ENCODE measurements at regions not wholly inside any gene's neighbourhood (a gene's known extent, or its start where the extent isn't known, plus 50 kb on each side); places are given as distances from the start of the nearest gene placed in this dataset.
"Not testable (repeated sequence)": the region's sequence is repeated elsewhere in the genome, so short reads cannot be mapped to it uniquely, and the experiment has no call there.

DNA sequence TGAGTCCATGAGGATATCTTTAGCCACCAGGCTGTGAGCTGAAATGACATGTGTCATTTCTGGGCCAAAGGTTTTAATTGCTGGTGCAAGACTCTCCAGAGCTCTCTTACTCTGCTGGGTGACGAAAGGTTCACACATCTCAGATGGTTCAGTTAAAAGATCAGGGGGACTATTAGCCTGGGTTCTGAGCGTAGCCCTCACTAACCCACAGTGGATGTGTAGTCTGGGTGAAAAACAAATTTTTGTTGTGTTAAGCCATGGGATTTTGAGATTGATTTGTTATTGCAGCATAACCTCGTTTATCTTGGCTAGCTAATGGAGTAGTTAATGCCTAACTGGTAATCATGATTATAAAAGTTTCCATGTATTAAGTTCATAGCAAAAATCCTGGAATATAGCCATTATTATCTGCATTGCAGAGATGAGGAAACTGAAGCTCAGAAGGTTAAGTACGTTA is 251.5 kb downstream of the RMST start:
- H2BK120ac ChIP-seq (ENCODE audit: low read depth, low read length), result peak overlapping the region; percentile 45
- H3K9ac ChIP-seq (ENCODE audit: low read length), result no peak overlapping the region
- peak overlapping the region; percentile 55 for H3K4ac ChIP-seq (ENCODE audit: low read depth, low read length)
- H3K79me1 ChIP-seq (ENCODE audit: low read length), result no peaks in the 10 kb centered on the region
- no peak overlapping the region for H3K23ac ChIP-seq (ENCODE audit: low read length)
- H3K79me2 ChIP-seq (ENCODE audit: control insufficient read depth, insufficient read depth, low read length), result no peaks in the 10 kb centered on the region
- peak overlapping the region; percentile 74 for H2BK15ac ChIP-seq (replicated peaks; ENCODE audit: low read depth)
- no peaks in the 10 kb centered on the region for H3K4me1 ChIP-seq (ENCODE audit: control insufficient read depth, low read depth, low read length)
- no peaks in the 10 kb centered on the region for H3K27me3 ChIP-seq (ENCODE audit: insufficient read depth, low read length, poor library complexity)
- H3K56ac ChIP-seq (ENCODE audit: low read length), result no peak overlapping the region
- no peak for DNase-seq
- no peak overlapping the region for H2AK5ac ChIP-seq (ENCODE audit: low read length)
- no peak overlapping the region for H2BK5ac ChIP-seq (ENCODE audit: low read length)
- H3K4me3 ChIP-seq (ENCODE audit: low read length), result no peak overlapping the region
- H3K4me2 ChIP-seq (ENCODE audit: low read length), result no peak overlapping the region
- H4K5ac ChIP-seq (ENCODE audit: low read length), result no peak overlapping the region
- H4K8ac ChIP-seq (ENCODE audit: low read depth, low read length), result no peak overlapping the region
- no peaks in the 10 kb centered on the region for H3K36me3 ChIP-seq (ENCODE audit: control insufficient read depth, insufficient read depth, low read length)
- no peak overlapping the region for H3K27ac ChIP-seq (ENCODE audit: low read depth, low read length)
- no CpG with 5 or more reads among the region's 4 CpGs for WGBS (ENCODE audit: extremely low coverage, insufficient coverage, low lambda C conversion rate)
- H3K18ac ChIP-seq (ENCODE audit: low read length), result no peak overlapping the region

DNA sequence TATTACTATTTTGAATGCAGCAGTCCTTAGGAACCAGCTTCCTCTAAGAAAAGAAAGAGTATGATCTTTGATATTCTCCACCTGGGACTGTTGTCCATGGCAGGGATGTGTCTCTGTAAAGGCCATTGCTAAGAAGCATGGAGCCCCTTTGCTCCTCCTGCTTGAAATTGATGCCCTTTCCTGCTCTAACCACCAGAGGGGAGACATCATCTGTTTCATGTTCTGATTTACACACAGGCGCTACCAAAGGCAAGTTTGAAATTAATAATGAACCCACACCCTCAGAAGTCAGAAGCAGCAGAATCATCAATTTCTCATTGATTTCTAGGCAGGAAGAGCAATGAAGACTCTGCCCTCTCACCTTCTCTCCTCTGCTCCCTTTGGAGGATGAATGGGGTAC is 253.8 kb downstream of the RMST start:
- Histone ChIP-seq H3K18ac (ENCODE audit: low read length) (no peak overlapping the region), H3K4me1 (ENCODE audit: control insufficient read depth, low read depth, low read length) (no peaks in the 10 kb centered on the region), H3K23ac (ENCODE audit: low read length) (no peak overlapping the region), H3K27me3 (ENCODE audit: insufficient read depth, low read length, poor library complexity) (no peaks in the 10 kb centered on the region), H3K36me3 (ENCODE audit: control insufficient read depth, insufficient read depth, low read length) (no peaks in the 10 kb centered on the region), H3K27ac (ENCODE audit: low read depth, low read length) (no peak overlapping the region), H3K4me3 (ENCODE audit: low read length) (no peak overlapping the region), H3K56ac (ENCODE audit: low read length) (no peak overlapping the region), H4K5ac (ENCODE audit: low read length) (no peak overlapping the region), H3K79me2 (ENCODE audit: control insufficient read depth, insufficient read depth, low read length) (no peaks in the 10 kb centered on the region), H2BK5ac (ENCODE audit: low read length) (no peak overlapping the region), H2BK120ac (ENCODE audit: low read depth, low read length) (no peak overlapping the region), H3K4ac (ENCODE audit: low read depth, low read length) (no peak overlapping the region), H2AK5ac (ENCODE audit: low read length) (no peak overlapping the region), H4K8ac (ENCODE audit: low read depth, low read length) (no peak overlapping the region), H2BK15ac (replicated peaks; ENCODE audit: low read depth) (peak overlapping the region; percentile 78), H3K4me2 (ENCODE audit: low read length) (no peak overlapping the region), H3K9ac (ENCODE audit: low read length) (no peak overlapping the region), H3K79me1 (ENCODE audit: low read length) (no peaks in the 10 kb centered on the region)
- WGBS (ENCODE audit: extremely low coverage, insufficient coverage, low lambda C conversion rate), result no CpG with 5 or more reads among the region's 1 CpG
- peak; percentile 62 for DNase-seq

DNA sequence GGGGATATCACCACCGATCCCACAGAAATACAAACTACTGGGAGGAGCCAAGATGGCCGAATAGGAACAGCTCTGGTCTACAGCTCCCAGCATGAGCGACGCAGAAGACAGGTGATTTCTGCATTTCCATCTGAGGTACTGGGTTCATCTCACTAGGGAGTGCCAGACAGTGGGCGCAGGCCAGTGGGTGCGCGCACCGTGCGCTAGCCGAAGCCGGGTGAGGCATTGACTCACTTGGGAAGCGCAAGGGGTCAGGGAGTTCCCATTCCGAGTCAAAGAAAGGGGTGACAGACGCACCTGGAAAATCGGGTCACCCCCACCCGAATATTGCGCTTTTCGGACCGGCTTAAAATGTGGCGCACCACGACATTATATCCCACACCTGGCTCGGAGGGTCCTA is 261.2 kb downstream of the RMST start:
- H3K4me2 ChIP-seq (ENCODE audit: low read length); H3K9ac ChIP-seq (ENCODE audit: low read length); H3K79me2 ChIP-seq (ENCODE audit: control insufficient read depth, insufficient read depth, low read length); DNase-seq; H2BK15ac ChIP-seq (replicated peaks; ENCODE audit: low read depth); H3K18ac ChIP-seq (ENCODE audit: low read length); H3K56ac ChIP-seq (ENCODE audit: low read length); H2BK120ac ChIP-seq (ENCODE audit: low read depth, low read length); H3K27ac ChIP-seq (ENCODE audit: low read depth, low read length); H4K8ac ChIP-seq (ENCODE audit: low read depth, low read length); H3K27me3 ChIP-seq (ENCODE audit: insufficient read depth, low read length, poor library complexity); H3K36me3 ChIP-seq (ENCODE audit: control insufficient read depth, insufficient read depth, low read length); H3K4ac ChIP-seq (ENCODE audit: low read depth, low read length); H2BK5ac ChIP-seq (ENCODE audit: low read length); H2AK5ac ChIP-seq (ENCODE audit: low read length); H3K4me3 ChIP-seq (ENCODE audit: low read length); H3K79me1 ChIP-seq (ENCODE audit: low read length); H4K5ac ChIP-seq (ENCODE audit: low read length); H3K23ac ChIP-seq (ENCODE audit: low read length); H3K4me1 ChIP-seq (ENCODE audit: control insufficient read depth, low read depth, low read length): not testable (repeated sequence)
- WGBS (ENCODE audit: extremely low coverage, insufficient coverage, low lambda C conversion rate), result no CpG with 5 or more reads among the region's 22 CpGs

DNA sequence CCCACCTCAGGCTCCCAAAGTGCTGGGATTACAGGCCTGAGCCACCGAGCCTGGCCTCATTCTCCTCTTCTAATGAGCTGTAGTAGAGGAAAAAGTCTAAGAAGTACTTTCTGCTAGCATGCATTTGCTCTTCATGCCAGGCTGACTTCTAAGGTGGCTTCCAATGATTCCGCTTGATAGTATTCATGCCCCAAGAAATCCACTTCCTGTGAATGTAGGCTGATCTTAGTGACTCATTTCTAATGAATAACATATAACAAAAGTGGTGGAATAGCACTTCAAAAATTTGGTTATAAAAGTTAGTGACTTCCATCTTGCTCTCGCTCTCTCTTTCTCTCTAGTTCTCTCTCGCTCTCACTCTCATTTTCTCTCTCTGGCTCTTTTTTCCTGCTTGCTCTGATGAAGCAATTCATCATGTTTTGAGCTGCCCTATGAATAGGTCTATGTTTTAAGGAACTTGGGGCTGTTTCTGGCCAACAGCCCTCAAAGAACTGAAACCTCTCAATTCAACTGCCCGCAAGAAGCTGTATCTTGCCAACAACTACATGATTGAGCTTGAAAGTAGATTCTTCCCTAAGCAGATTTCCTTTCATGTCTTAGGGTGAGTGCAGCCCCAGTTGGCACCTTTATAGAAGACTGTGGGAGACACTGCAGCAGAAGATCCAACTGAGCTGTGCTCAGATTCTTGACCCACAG is 282.9 kb downstream of the RMST start:
- H3K4ac ChIP-seq (ENCODE audit: low read depth, low read length), result no peak overlapping the region
- no peak overlapping the region for H2AK5ac ChIP-seq (ENCODE audit: low read length)
- H3K9ac ChIP-seq (ENCODE audit: low read length), result no peak overlapping the region
- no peaks in the 10 kb centered on the region for H3K4me1 ChIP-seq (ENCODE audit: control insufficient read depth, low read depth, low read length)
- no peaks in the 10 kb centered on the region for H3K36me3 ChIP-seq (ENCODE audit: control insufficient read depth, insufficient read depth, low read length)
- H3K56ac ChIP-seq (ENCODE audit: low read length), result no peak overlapping the region
- no peak overlapping the region for H2BK15ac ChIP-seq (replicated peaks; ENCODE audit: low read depth)
- H3K79me2 ChIP-seq (ENCODE audit: control insufficient read depth, insufficient read depth, low read length), result no peaks in the 10 kb centered on the region
- no peaks in the 10 kb centered on the region for H3K27me3 ChIP-seq (ENCODE audit: insufficient read depth, low read length, poor library complexity)
- H3K79me1 ChIP-seq (ENCODE audit: low read length), result no peaks in the 10 kb centered on the region
- no peak overlapping the region for H2BK120ac ChIP-seq (ENCODE audit: low read depth, low read length)
- H4K8ac ChIP-seq (ENCODE audit: low read depth, low read length), result no peak overlapping the region
- no peak overlapping the region for H2BK5ac ChIP-seq (ENCODE audit: low read length)
- H4K5ac ChIP-seq (ENCODE audit: low read length), result no peak overlapping the region
- H3K27ac ChIP-seq (ENCODE audit: low read depth, low read length), result no peak overlapping the region
- H3K4me2 ChIP-seq (ENCODE audit: low read length), result no peak overlapping the region
- H3K18ac ChIP-seq (ENCODE audit: low read length), result no peak overlapping the region
- DNase-seq, result no peak
- H3K4me3 ChIP-seq (ENCODE audit: low read length), result no peak overlapping the region
- no peak overlapping the region for H3K23ac ChIP-seq (ENCODE audit: low read length)
- no CpG with 5 or more reads among the region's 5 CpGs for WGBS (ENCODE audit: extremely low coverage, insufficient coverage, low lambda C conversion rate)

DNA sequence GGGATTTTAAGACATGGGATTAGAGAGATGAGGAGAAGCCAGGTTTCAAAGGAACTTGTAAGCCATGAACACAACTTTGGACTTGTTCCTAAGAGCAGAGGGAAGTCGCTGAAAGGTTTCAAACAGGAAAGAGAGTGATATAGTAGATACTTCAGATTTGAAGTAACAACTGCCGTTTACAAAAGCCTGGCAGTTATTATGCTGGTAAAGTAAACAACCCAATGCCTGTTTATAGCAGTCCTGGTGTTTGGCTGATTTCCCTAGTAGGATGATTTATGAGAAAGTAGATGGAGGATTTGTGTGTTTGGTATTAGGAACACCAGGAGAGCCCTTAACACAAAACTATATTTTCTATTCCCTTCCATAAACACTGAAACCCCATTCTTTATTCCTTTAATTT is 285.7 kb downstream of the RMST start:
- H3K4me1 ChIP-seq (ENCODE audit: control insufficient read depth, low read depth, low read length), result no peaks in the 10 kb centered on the region
- no CpG with 5 or more reads among the region's 2 CpGs for WGBS (ENCODE audit: extremely low coverage, insufficient coverage, low lambda C conversion rate)
- no peak overlapping the region for H3K4ac ChIP-seq (ENCODE audit: low read depth, low read length)
- H3K27ac ChIP-seq (ENCODE audit: low read depth, low read length), result no peak overlapping the region
- no peak overlapping the region for H3K23ac ChIP-seq (ENCODE audit: low read length)
- no peak for DNase-seq
- H3K18ac ChIP-seq (ENCODE audit: low read length), result no peak overlapping the region
- H3K36me3 ChIP-seq (ENCODE audit: control insufficient read depth, insufficient read depth, low read length), result no peaks in the 10 kb centered on the region
- H4K8ac ChIP-seq (ENCODE audit: low read depth, low read length), result no peak overlapping the region
- no peak overlapping the region for H3K4me3 ChIP-seq (ENCODE audit: low read length)
- H4K5ac ChIP-seq (ENCODE audit: low read length), result no peak overlapping the region
- H3K27me3 ChIP-seq (ENCODE audit: insufficient read depth, low read length, poor library complexity), result no peaks in the 10 kb centered on the region
- no peak overlapping the region for H2BK5ac ChIP-seq (ENCODE audit: low read length)
- no peak overlapping the region for H3K9ac ChIP-seq (ENCODE audit: low read length)
- no peak overlapping the region for H3K4me2 ChIP-seq (ENCODE audit: low read length)
- H2BK15ac ChIP-seq (replicated peaks; ENCODE audit: low read depth), result no peak overlapping the region
- H3K79me1 ChIP-seq (ENCODE audit: low read length), result no peaks in the 10 kb centered on the region
- H2BK120ac ChIP-seq (ENCODE audit: low read depth, low read length), result no peak overlapping the region
- H2AK5ac ChIP-seq (ENCODE audit: low read length), result no peak overlapping the region
- no peaks in the 10 kb centered on the region for H3K79me2 ChIP-seq (ENCODE audit: control insufficient read depth, insufficient read depth, low read length)
- no peak overlapping the region for H3K56ac ChIP-seq (ENCODE audit: low read length)

DNA sequence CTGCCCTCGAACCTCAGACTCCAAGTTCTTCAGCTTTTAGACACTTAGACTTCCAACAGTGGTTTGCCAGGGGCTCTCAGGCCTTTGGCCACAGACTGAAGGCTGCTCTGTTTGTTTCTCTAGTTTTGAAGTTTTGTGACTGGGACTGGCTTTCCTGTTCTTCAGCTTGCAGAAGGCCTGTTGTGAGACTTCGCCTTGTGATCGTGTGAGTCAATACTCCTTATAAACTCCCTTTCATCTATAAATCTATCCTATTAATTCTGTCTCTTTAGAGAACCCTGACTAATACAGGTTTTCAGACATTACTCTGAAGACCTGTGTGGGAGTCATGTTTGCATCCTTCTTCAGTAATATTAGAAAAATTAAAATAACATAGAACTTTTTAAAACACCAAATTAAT is 289.1 kb downstream of the RMST start:
- H3K4me1 ChIP-seq (ENCODE audit: control insufficient read depth, low read depth, low read length), result no peaks in the 10 kb centered on the region
- no peak overlapping the region for H3K56ac ChIP-seq (ENCODE audit: low read length)
- no peak overlapping the region for H4K8ac ChIP-seq (ENCODE audit: low read depth, low read length)
- no peak overlapping the region for H3K27ac ChIP-seq (ENCODE audit: low read depth, low read length)
- H3K18ac ChIP-seq (ENCODE audit: low read length), result no peak overlapping the region
- no CpG with 5 or more reads among the region's 3 CpGs for WGBS (ENCODE audit: extremely low coverage, insufficient coverage, low lambda C conversion rate)
- no peak overlapping the region for H3K4me3 ChIP-seq (ENCODE audit: low read length)
- H3K4ac ChIP-seq (ENCODE audit: low read depth, low read length), result no peak overlapping the region
- H3K4me2 ChIP-seq (ENCODE audit: low read length), result no peak overlapping the region
- no peak overlapping the region for H2AK5ac ChIP-seq (ENCODE audit: low read length)
- H4K5ac ChIP-seq (ENCODE audit: low read length), result no peak overlapping the region
- H3K79me1 ChIP-seq (ENCODE audit: low read length), result no peaks in the 10 kb centered on the region
- H2BK15ac ChIP-seq (replicated peaks; ENCODE audit: low read depth), result no peak overlapping the region
- H3K79me2 ChIP-seq (ENCODE audit: control insufficient read depth, insufficient read depth, low read length), result no peaks in the 10 kb centered on the region
- no peaks in the 10 kb centered on the region for H3K27me3 ChIP-seq (ENCODE audit: insufficient read depth, low read length, poor library complexity)
- H3K36me3 ChIP-seq (ENCODE audit: control insufficient read depth, insufficient read depth, low read length), result no peaks in the 10 kb centered on the region
- no peak for DNase-seq
- no peak overlapping the region for H3K23ac ChIP-seq (ENCODE audit: low read length)
- no peak overlapping the region for H2BK120ac ChIP-seq (ENCODE audit: low read depth, low read length)
- H2BK5ac ChIP-seq (ENCODE audit: low read length), result no peak overlapping the region
- no peak overlapping the region for H3K9ac ChIP-seq (ENCODE audit: low read length)

Data from mesendoderm (in vitro differentiated cells).